Endothelial cell of umbilical vein (primary cell): ENCODE measurements at regions not wholly inside any gene's neighbourhood (a gene's known extent, or its start where the extent isn't known, plus 50 kb on each side); places are given as distances from the start of the nearest gene placed in this dataset.

Experiments
- BruUV-seq: library from RNA; stranded (reverse); fragments of 400-500 nt; replicated peaks from 2 replicates; lab custom pipeline; 2021; lab: Mats Ljungman, UMichigan
- CTCF ChIA-PET: fragments of 300-600, 350-600 bp; sonication (Branson Sonifier 250); formaldehyde crosslinking; loops from one replicate; lab custom pipeline; 2021; ENCODE audit warnings: antibody characterized with exemption, inconsistent platforms; lab: Charles Lee
- POLR2A ChIA-PET: fragments of 300-600, 350-600 bp; sonication (Branson Sonifier 250); formaldehyde crosslinking; loops from one replicate; lab custom pipeline; 2021; ENCODE audit warnings: antibody characterized with exemption, inconsistent platforms; lab: Charles Lee
- DNase-seq: peaks from one replicate; pipeline ENCODE4 v3.0.0-alpha.2; 2011; ENCODE audit warnings: low read depth, low spot score
- FAIRE-seq: peaks from 2 replicates; lab custom pipeline; 2011; peaks lifted over from hg19 to GRCh38; lab: Jason Lieb, UNC
- H2AFZ ChIP-seq: 2 replicates; pipeline ENCODE4 v1.6.0; 2012; ENCODE audit warnings: low read depth, low read length, control low read depth, inconsistent platforms
- H3K27ac ChIP-seq: 2 replicates; pipeline ENCODE4 v1.5.1; 2011; ENCODE audit warnings: low read depth, mild to moderate bottlenecking, control low read depth, low read length, moderate library complexity; ENCODE audit not compliant: insufficient read depth
- H3K27me3 ChIP-seq, 2 experiments: 2 replicates each; pipeline versions ENCODE4 v1.6.0 to v1.6.1; 2011; ENCODE audit warnings: low read length in 2 of 2, mixed read lengths in 1 of 2; ENCODE audit not compliant: control insufficient read depth in 2 of 2, insufficient read depth in 2 of 2
- H3K36me3 ChIP-seq, 2 experiments: 2 replicates in 1 of 2; 3 replicates in 1 of 2; pipeline ENCODE4 v1.5.1; 2011; ENCODE audit warnings: low read length in 2 of 2, mild to moderate bottlenecking in 1 of 2, moderate library complexity in 1 of 2; ENCODE audit not compliant: control insufficient read depth in 2 of 2, insufficient read depth in 2 of 2; ENCODE audit errors: extremely low read depth in 1 of 2
- H3K4me1 ChIP-seq: 3 replicates; pipeline ENCODE4 v1.5.1; 2011; ENCODE audit warnings: mild to moderate bottlenecking, low read length; ENCODE audit not compliant: control insufficient read depth, insufficient read depth; ENCODE audit errors: extremely low read depth
- H3K4me2 ChIP-seq: 2 replicates; pipeline ENCODE4 v1.6.1; 2011; ENCODE audit warnings: low read length, control low read depth, mixed read lengths; ENCODE audit not compliant: insufficient read depth
- H3K4me3 ChIP-seq, 3 experiments: fragments of 200-600 bp in 1 of 3; sonication (generic), shearing (Covaris generic) in 1 of 3; replicated peaks in 1 of 3; 2 replicates each; pipeline ENCODE4 v1.5.1; 2011 to 2016; ENCODE audit warnings: control low read depth in 3 of 3, low read length in 3 of 3, mild to moderate bottlenecking in 2 of 3, inconsistent platforms in 1 of 3, low read depth in 1 of 3, moderate library complexity in 1 of 3; ENCODE audit not compliant: insufficient read depth in 1 of 3
- H3K79me2 ChIP-seq: 2 replicates; pipeline ENCODE4 v1.6.0; 2012; ENCODE audit warnings: low read length, inconsistent platforms; ENCODE audit not compliant: control insufficient read depth, insufficient read depth
- H3K9ac ChIP-seq: replicated peaks from 2 replicates; pipeline ENCODE3; 2011; ENCODE audit warnings: low read length, control low read depth; ENCODE audit not compliant: insufficient read depth; ENCODE audit errors: extremely low read depth
- H3K9me1 ChIP-seq: replicated peaks from 3 replicates; pipeline ENCODE4 v1.6.0; 2011; ENCODE audit warnings: mild to moderate bottlenecking, low read length; ENCODE audit not compliant: control insufficient read depth, insufficient read depth; ENCODE audit errors: extremely low read depth
- H3K9me3 ChIP-seq: replicated peaks from 2 replicates; pipeline ENCODE4 v1.5.1; 2012; ENCODE audit warnings: low read length, inconsistent platforms; ENCODE audit not compliant: control insufficient read depth, insufficient read depth
- H4K20me1 ChIP-seq: replicated peaks from 2 replicates; pipeline ENCODE3; 2011; ENCODE audit warnings: mild to moderate bottlenecking, low read length; ENCODE audit not compliant: control insufficient read depth, insufficient read depth; ENCODE audit errors: extremely low read depth
- CTCF ChIP-seq, 2 donors: IDR thresholded peaks; 1 replicate in 1 of 2; 2 replicates in 1 of 2; pipeline ENCODE4 v1.5.1; 2011; ENCODE audit warnings: low read length in 2 of 2, mild to moderate bottlenecking in 2 of 2, moderate library complexity in 2 of 2, control low read depth in 1 of 2, inconsistent platforms in 1 of 2, low read depth in 1 of 2; ENCODE audit not compliant: insufficient read depth in 1 of 2; ENCODE audit errors: extremely low read depth in 1 of 2
- FOS ChIP-seq: IDR thresholded peaks from 2 replicates; pipeline ENCODE4 v1.6.1; 2011; ENCODE audit warnings: mild to moderate bottlenecking, low read length, moderate library complexity, borderline replicate concordance; ENCODE audit not compliant: insufficient read depth
- GATA2 ChIP-seq: IDR thresholded peaks from 2 replicates; pipeline ENCODE4 v1.7.0; 2011; ENCODE audit warnings: low read depth, mild to moderate bottlenecking, moderate library complexity, mixed read lengths, low read length; ENCODE audit not compliant: insufficient read length, insufficient read depth
- POLR2A ChIP-seq: IDR thresholded peaks from 2 replicates; pipeline ENCODE4 v1.6.1; 2012; ENCODE audit warnings: low read depth, mild to moderate bottlenecking, control low read depth, low read length
- POLR2AphosphoS5 ChIP-seq: IDR thresholded peaks from 2 replicates; pipeline ENCODE4 v1.6.1; 2012; ENCODE audit warnings: low read depth, mild to moderate bottlenecking, control low read depth, low read length, moderate library complexity; ENCODE audit not compliant: insufficient read depth
- dilution Hi-C: fragments of 300-500 bp; cut with MboI; formaldehyde crosslinking; loops from one replicate; pipeline ENCODE4 v1.15.0; 2019; ENCODE audit warnings: low sequenced_read_pairs; ENCODE audit not compliant: extremely low pct_ligation_motif_present
- intact Hi-C: fragments of 100-400 bp; cut with micrococcal nuclease; formaldehyde crosslinking; loops from one replicate; pipeline ENCODE4 v1.10.0; 2022

GRCh38 chr7:106187613-106188350 is 75.7 kb upstream of the SYPL1 start:
- dilution Hi-C loops (no loop called here), intact Hi-C loops (no loop called here)
- no peak overlapping the region for H3K9ac ChIP-seq
- H4K20me1 ChIP-seq: no peaks in the 10 kb centered on the region
- TF ChIP-seq GATA2 (peak; percentile 70), POLR2A (no peak), FOS (peak; percentile 36), CTCF (IDR thresholded peaks at IDR 0.05; ENCODE audit: extremely low read depth in 1 of 2, insufficient read depth in 1 of 2, low read depth in 1 of 2, low read length in 2 of 2) (no peak), POLR2AphosphoS5 (no peak)
- ChIA-PET CTCF (interaction anchor here (0.9 to 1.9 kb wide), 3 partner anchors 11 to 32 kb away, joined by 3 to 8 read pairs (median 3); no protein-coding TSS in a partner anchor), POLR2A (no interaction called here)
- H3K4me3 ChIP-seq: no peak overlapping the region
- H2AFZ ChIP-seq: no peak overlapping the region
- no peak overlapping the region for H3K4me2 ChIP-seq
- no TSS peak for BruUV-seq
- no peaks in the 10 kb centered on the region for H3K9me3 ChIP-seq
- H3K27me3 ChIP-seq: no peaks in the 10 kb centered on the region
- H3K4me1 ChIP-seq: peaks cover 20% of the 10 kb centered on the region
- no peaks in the 10 kb centered on the region for H3K36me3 ChIP-seq
- DNase-seq: no peak
- H3K79me2 ChIP-seq: no peaks in the 10 kb centered on the region
- no peak for FAIRE-seq
- no peaks in the 10 kb centered on the region for H3K9me1 ChIP-seq
- no peak overlapping the region for H3K27ac ChIP-seq
